Panc1 (cell line): ENCODE measurements at regions not wholly inside any gene's neighbourhood (a gene's known extent, or its start where the extent isn't known, plus 50 kb on each side); places are given as distances from the start of the nearest gene placed in this dataset.

Experiments
- ATAC-seq: fragments of 200-7000 bp; cut with Tn5 transposase; 2 replicates; pipeline ENCODE4 v1.9.1; 2020; ENCODE audit warnings: mild to moderate bottlenecking, moderate library complexity
- BruUV-seq: library from RNA; stranded (reverse); fragments of 400-500 nt; replicated peaks from 2 replicates; lab custom pipeline; 2021; lab: Mats Ljungman, UMichigan
- CTCF ChIA-PET: fragments of 300-600 bp; sonication (Branson Sonifier 250); formaldehyde crosslinking; loops from one replicate; lab custom pipeline; 2022; ENCODE audit warnings: antibody characterized with exemption; lab: Charles Lee
- POLR2A ChIA-PET: fragments of 300-600 bp; sonication (Branson Sonifier 250); formaldehyde crosslinking; loops from one replicate; lab custom pipeline; 2022; ENCODE audit warnings: antibody characterized with exemption; lab: Charles Lee
- DNase-seq: peaks from one replicate; pipeline ENCODE4 v3.0.0-alpha.2; 2010; ENCODE audit warnings: low read depth, low spot score
- H3K27ac ChIP-seq: 2 replicates; pipeline ENCODE4 v1.5.1; 2011; ENCODE audit warnings: mild to moderate bottlenecking, low read length, inconsistent platforms
- H3K27me3 ChIP-seq: fragments of 200-500 bp; sonication (Bioruptor generic); 2 replicates; pipeline ENCODE4 v1.6.0; 2014; ENCODE audit warnings: low read length, inconsistent platforms; ENCODE audit not compliant: control insufficient read depth, insufficient read depth
- H3K36me3 ChIP-seq: fragments of 200-500 bp; sonication (Bioruptor generic); 2 replicates; pipeline ENCODE4 v1.5.1; 2014; ENCODE audit warnings: inconsistent platforms, mild to moderate bottlenecking, low read length, moderate library complexity; ENCODE audit not compliant: control insufficient read depth, insufficient read depth
- H3K4me1 ChIP-seq: 2 replicates; pipeline ENCODE4 v1.5.1; 2011; ENCODE audit warnings: inconsistent platforms, mild to moderate bottlenecking, low read length, moderate library complexity; ENCODE audit not compliant: control insufficient read depth, insufficient read depth
- H3K4me3 ChIP-seq, 2 experiments: 2 replicates each; pipeline ENCODE4 v1.5.1; 2011 to 2012; ENCODE audit warnings: low read depth in 2 of 2, low read length in 2 of 2, mild to moderate bottlenecking in 2 of 2, inconsistent platforms in 1 of 2, moderate library complexity in 1 of 2
- H3K9me3 ChIP-seq: fragments of 200-500 bp; sonication (Bioruptor generic); 2 replicates; pipeline ENCODE4 v1.5.1; 2014; ENCODE audit warnings: low read depth, mild to moderate bottlenecking, inconsistent platforms, low read length, moderate library complexity; ENCODE audit not compliant: control insufficient read depth, insufficient read depth
- POLR2AphosphoS5 ChIP-seq: IDR thresholded peaks from 2 replicates; pipeline ENCODE4 v1.6.1; 2012; ENCODE audit warnings: mild to moderate bottlenecking, low read depth, low read length, moderate library complexity
- SIN3A ChIP-seq: IDR thresholded peaks from 2 replicates; pipeline ENCODE4 v1.6.1; 2012; ENCODE audit warnings: low read depth, mild to moderate bottlenecking, low read length, moderate library complexity, borderline replicate concordance; ENCODE audit not compliant: insufficient read depth
- TCF7L2 ChIP-seq: IDR thresholded peaks from 2 replicates; pipeline ENCODE4 v1.6.1; 2011; ENCODE audit warnings: mild to moderate bottlenecking, low read depth, low read length, inconsistent platforms
- in situ Hi-C: cut with HindIII; loops from 2 replicates; pipeline ENCODE4 v1.10.0; 2016; ENCODE audit warnings: low sequenced_read_pairs, low pct_unique_long_range_greater_than_20kb
- intact Hi-C: fragments of 100-400 bp; cut with micrococcal nuclease; formaldehyde crosslinking; loops from one replicate; pipeline ENCODE4 v1.10.0; 2022; ENCODE audit not compliant: unreplicated experiment
- TF ChIP-seq, protein P1 (sequence below), 2 experiments: IDR thresholded peaks; 2 replicates each; pipeline ENCODE4 v1.6.1; 2011 to 2012; ENCODE audit warnings: low read depth in 2 of 2, control low read depth in 1 of 2, low read length in 1 of 2, mild to moderate bottlenecking in 1 of 2, moderate library complexity in 1 of 2; ENCODE audit not compliant: insufficient read depth in 1 of 2
- TF ChIP-seq, protein P2 (sequence below): fragments of 450-650 bp; IDR thresholded peaks from 2 replicates; pipeline ENCODE4 v1.5.1; 2017; ENCODE audit warnings: mild to moderate bottlenecking

DNA sequence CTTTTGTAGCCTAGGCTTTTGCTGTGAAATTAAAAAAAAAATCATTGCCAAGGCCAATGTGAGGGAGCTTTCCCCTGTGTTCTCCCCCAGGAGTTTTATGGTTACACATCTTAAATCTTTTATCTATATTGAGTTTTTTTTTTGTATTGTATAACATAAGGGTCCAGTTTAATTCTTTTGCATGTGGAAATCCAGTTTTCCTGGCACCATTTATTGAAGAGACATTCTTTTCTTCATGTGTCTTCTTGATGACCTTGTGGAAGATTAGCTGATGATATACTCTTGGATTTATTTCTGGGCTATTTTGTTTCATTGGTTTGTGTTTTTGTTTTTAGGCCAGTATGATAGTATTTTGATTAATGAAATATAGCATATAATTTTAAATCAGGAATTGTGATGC is 225.0 kb downstream of the ADAM29 start:
- Histone ChIP-seq H3K27me3 (no peaks in the 10 kb centered on the region), H3K36me3 (no peaks in the 10 kb centered on the region), H3K9me3 (no peaks in the 10 kb centered on the region), H3K4me3 (no peak overlapping the region), H3K27ac (no peak overlapping the region), H3K4me1 (no peaks in the 10 kb centered on the region)
- intact Hi-C loops (no loop called here), in situ Hi-C loops (no loop called here)
- DNase-seq (no peak), ATAC-seq (no peak)
- ChIA-PET CTCF (no interaction called here), POLR2A (no interaction called here)
- TF ChIP-seq, protein P1, sequence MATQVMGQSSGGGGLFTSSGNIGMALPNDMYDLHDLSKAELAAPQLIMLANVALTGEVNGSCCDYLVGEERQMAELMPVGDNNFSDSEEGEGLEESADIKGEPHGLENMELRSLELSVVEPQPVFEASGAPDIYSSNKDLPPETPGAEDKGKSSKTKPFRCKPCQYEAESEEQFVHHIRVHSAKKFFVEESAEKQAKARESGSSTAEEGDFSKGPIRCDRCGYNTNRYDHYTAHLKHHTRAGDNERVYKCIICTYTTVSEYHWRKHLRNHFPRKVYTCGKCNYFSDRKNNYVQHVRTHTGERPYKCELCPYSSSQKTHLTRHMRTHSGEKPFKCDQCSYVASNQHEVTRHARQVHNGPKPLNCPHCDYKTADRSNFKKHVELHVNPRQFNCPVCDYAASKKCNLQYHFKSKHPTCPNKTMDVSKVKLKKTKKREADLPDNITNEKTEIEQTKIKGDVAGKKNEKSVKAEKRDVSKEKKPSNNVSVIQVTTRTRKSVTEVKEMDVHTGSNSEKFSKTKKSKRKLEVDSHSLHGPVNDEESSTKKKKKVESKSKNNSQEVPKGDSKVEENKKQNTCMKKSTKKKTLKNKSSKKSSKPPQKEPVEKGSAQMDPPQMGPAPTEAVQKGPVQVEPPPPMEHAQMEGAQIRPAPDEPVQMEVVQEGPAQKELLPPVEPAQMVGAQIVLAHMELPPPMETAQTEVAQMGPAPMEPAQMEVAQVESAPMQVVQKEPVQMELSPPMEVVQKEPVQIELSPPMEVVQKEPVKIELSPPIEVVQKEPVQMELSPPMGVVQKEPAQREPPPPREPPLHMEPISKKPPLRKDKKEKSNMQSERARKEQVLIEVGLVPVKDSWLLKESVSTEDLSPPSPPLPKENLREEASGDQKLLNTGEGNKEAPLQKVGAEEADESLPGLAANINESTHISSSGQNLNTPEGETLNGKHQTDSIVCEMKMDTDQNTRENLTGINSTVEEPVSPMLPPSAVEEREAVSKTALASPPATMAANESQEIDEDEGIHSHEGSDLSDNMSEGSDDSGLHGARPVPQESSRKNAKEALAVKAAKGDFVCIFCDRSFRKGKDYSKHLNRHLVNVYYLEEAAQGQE (IDR thresholded peaks at IDR 0.05; ENCODE audit: insufficient read depth in 1 of 2, low read depth in 2 of 2, low read length in 1 of 2): no peak
- TF ChIP-seq, protein P2, sequence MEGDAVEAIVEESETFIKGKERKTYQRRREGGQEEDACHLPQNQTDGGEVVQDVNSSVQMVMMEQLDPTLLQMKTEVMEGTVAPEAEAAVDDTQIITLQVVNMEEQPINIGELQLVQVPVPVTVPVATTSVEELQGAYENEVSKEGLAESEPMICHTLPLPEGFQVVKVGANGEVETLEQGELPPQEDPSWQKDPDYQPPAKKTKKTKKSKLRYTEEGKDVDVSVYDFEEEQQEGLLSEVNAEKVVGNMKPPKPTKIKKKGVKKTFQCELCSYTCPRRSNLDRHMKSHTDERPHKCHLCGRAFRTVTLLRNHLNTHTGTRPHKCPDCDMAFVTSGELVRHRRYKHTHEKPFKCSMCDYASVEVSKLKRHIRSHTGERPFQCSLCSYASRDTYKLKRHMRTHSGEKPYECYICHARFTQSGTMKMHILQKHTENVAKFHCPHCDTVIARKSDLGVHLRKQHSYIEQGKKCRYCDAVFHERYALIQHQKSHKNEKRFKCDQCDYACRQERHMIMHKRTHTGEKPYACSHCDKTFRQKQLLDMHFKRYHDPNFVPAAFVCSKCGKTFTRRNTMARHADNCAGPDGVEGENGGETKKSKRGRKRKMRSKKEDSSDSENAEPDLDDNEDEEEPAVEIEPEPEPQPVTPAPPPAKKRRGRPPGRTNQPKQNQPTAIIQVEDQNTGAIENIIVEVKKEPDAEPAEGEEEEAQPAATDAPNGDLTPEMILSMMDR: no peak
- TF ChIP-seq POLR2AphosphoS5 (no peak), SIN3A (no peak), TCF7L2 (no peak)
- no TSS peak for BruUV-seq

DNA sequence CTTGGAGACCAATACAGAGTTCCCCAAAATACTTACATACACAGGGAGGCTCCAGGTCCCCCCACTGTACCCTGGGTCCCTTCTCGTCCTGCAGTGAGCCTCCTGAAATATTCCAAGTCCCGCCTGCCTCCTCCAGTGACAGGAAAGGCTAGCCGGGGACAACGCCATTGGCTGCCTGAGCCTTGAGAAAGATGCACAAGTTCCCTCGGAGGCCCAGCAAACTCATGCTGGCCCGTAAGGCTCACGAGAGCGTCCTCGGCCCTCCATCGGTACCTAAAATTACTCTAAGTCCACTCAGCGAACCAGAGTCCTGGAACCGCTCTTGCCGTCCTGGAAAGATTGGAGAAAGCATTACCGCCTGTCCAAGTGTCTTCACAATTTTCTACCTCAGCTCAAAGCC is 228.6 kb downstream of the ADAM29 start:
- CTCF ChIA-PET: no interaction called here
- Histone ChIP-seq H3K36me3 (no peaks in the 10 kb centered on the region), H3K4me1 (no peaks in the 10 kb centered on the region), H3K27me3 (no peaks in the 10 kb centered on the region), H3K9me3 (no peaks in the 10 kb centered on the region), H3K27ac (no peak overlapping the region), H3K4me3 (no peak overlapping the region)
- TF ChIP-seq POLR2AphosphoS5: no peak
- no peak for TF ChIP-seq SIN3A
- TF ChIP-seq, protein P2: no peak
- TF ChIP-seq, protein P1 (IDR thresholded peaks at IDR 0.05; ENCODE audit: insufficient read depth in 1 of 2, low read depth in 2 of 2, low read length in 1 of 2): no peak
- BruUV-seq: no TSS peak
- intact Hi-C loops (no loop called here), in situ Hi-C loops (no loop called here)
- POLR2A ChIA-PET: no interaction called here
- ATAC-seq: no peak
- DNase-seq: no peak
